GM12864 (cell line): ENCODE measurements at regions not wholly inside any gene's neighbourhood (a gene's known extent, or its start where the extent isn't known, plus 50 kb on each side); places are given as distances from the start of the nearest gene placed in this dataset.

ENCODE experiments used
- DNase-seq: peaks from one replicate; pipeline ENCODE4 v3.0.0-alpha.2; 2011; ENCODE audit warnings: low read depth
- H3K4me3 ChIP-seq: 2 replicates; pipeline ENCODE4 v1.5.1; 2011; ENCODE audit warnings: mild to moderate bottlenecking, low read depth, low read length, control low read depth
- TF ChIP-seq, protein P1 (sequence below): IDR thresholded peaks from 2 replicates; pipeline ENCODE4 v1.5.1; 2011; ENCODE audit warnings: low read depth, mild to moderate bottlenecking, moderate library complexity, low read length, control low read depth, inconsistent platforms; ENCODE audit errors: missing control alignments

DNA sequence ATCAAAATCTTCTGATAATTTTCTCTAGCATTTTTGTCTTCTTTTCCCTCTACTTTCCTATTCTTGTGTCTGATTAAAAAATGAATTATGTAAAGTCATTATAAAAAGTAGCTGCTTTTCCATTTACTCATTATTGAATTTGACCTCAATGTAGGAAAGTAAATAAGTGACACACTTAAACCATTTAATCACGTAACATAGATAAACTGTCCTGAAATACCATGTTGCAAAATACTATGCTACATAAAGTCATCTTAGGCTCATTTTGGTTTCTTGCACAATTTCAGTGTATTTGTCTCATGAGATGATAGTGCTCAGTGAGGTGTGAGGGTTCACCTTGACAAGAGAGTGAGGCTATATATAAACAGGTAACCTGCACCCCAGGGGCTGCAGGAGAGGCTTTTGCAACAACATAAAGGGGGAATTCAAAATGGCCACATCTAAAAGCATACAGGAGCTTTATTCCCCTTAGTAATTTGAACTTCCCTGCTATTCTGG is 502.7 kb downstream of the RNF144A start:
- TF ChIP-seq, protein P1, sequence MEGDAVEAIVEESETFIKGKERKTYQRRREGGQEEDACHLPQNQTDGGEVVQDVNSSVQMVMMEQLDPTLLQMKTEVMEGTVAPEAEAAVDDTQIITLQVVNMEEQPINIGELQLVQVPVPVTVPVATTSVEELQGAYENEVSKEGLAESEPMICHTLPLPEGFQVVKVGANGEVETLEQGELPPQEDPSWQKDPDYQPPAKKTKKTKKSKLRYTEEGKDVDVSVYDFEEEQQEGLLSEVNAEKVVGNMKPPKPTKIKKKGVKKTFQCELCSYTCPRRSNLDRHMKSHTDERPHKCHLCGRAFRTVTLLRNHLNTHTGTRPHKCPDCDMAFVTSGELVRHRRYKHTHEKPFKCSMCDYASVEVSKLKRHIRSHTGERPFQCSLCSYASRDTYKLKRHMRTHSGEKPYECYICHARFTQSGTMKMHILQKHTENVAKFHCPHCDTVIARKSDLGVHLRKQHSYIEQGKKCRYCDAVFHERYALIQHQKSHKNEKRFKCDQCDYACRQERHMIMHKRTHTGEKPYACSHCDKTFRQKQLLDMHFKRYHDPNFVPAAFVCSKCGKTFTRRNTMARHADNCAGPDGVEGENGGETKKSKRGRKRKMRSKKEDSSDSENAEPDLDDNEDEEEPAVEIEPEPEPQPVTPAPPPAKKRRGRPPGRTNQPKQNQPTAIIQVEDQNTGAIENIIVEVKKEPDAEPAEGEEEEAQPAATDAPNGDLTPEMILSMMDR, result no peak
- DNase-seq, result no peak
- no peak overlapping the region for H3K4me3 ChIP-seq

DNA sequence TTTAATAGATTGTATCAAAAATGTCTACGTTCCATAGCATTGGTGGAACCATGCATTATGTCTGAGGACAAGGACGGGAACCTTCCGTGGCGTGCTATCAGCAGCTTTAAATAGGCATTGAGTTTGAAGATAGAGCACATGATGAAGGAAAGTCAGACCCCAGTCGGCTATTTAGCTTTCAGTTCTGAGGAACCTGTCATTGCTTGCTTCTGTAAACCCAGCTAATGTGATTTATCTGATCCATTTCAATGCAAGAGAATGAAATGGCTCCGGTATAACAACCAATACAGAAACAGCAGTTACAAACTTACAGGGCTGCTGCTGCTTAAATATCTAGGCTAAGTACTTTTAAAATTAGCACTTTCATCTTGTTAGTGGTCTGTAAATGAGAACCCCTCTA is 503.3 kb downstream of the RNF144A start:
- TF ChIP-seq, protein P1, result no peak
- H3K4me3 ChIP-seq, result no peak overlapping the region
- DNase-seq, result no peak

DNA sequence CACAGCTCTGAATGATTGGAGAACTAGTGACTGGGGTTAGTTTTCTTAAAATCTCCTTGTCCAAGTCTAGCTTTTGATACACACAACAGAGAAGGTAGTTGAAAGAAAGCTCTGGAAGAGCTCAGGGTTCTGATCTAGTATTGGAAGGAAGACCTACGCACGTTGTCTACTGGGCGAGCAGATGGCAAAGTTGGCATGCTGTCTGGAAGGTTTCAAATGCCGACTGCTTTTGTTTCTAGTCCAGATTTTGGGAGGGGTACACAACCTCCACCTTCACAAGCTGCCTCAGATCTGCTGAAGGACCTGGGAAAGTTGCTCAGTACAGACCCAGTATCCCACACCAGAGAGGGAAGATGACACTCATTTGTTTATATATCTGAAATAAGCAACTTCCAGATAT is 507.3 kb downstream of the RNF144A start:
- DNase-seq, result no peak
- no peak overlapping the region for H3K4me3 ChIP-seq
- TF ChIP-seq, protein P1, result no peak

DNA sequence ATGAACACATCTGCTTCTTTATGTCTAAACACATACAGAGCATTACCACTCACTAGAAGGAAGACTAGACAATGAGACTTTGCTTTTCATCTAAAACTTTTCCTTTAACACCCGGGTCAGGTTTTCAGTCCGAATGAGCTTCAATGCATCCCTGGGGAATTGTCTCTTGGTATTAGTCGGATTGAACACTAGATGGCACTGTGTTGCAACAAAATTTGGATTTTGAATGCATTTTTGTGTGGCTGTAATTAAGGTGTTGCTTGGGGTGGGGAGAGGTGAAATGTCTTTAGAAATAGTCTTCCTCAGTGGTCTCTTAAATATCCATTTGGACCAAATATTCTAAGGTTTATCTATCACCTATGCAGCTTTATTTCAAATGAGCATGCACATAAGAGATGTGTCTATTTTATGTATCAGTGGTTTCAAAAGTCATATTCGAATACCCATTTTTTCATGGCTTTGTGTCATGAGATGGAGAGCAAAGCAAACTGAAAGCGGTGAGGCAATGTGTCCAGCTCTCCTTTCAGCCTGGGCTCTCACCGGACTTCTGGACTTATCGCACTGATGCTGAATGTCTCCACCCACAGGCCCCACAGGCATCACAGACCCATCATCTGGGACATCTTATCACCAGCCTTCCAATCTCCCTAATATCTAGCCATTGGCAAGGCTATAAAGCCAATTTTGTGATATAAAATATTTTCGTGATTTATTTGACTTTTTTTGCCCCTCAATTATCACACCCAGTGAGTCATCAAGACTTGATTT is 510.3 kb downstream of the RNF144A start:
- TF ChIP-seq, protein P1, result peak; percentile 60
- no peak for DNase-seq
- H3K4me3 ChIP-seq, result no peak overlapping the region

DNA sequence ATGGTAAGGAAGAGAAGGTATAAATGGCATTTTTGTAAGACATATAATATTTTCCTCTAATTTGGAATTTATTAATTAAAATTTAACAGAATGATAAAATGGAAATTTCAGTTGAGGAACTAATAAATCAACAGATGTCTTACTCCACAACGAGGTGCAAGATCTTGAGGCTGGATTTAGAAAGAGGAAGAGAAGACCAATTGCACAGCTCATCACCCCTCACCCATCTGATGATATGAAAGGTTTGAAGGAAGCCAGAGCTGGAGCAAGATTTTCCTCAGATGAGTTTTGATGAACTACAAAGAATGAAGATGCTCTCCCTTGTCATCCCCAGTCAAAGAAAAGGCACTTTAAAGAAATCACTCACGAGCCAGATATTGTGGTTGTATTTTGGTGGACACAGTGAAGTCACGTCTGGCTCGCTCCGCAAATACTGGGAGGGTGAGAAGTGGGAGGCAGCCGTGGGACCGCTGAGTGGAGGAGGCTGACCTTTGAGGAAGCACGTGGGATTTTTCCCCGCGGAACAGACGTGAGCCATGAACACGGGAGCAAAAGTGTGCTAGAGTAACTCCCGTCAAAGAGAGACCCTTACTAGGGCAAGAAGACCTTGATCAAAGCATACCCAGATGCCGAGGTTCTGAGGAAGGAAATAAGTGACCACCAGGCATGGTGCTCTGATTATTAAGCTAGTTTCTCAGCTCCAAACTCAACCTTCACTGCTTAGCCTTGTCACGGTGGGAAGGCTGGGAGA is 511.4 kb downstream of the RNF144A start:
- no peak overlapping the region for H3K4me3 ChIP-seq
- DNase-seq, result no peak
- TF ChIP-seq, protein P1, result no peak

DNA sequence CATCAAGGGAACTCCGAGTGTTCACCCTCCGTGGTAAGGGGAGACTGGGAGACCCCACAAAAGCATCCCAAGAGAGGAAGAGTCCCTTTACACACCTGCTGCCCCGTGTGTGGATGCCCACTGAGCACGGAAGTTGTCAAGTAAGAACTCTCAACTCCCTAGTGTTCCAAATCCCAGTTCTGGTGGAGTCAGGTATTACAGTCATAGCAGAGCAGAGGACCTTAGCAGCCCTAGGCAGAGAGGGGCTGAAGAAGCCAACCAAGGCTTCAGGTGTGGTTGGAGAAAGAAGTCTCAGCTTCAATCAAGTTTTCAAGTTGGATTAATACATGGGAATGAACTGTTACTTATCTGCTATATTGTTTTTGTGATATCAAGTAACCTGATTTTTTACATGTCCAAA is 512.5 kb downstream of the RNF144A start:
- TF ChIP-seq, protein P1, result no peak
- no peak for DNase-seq

DNA sequence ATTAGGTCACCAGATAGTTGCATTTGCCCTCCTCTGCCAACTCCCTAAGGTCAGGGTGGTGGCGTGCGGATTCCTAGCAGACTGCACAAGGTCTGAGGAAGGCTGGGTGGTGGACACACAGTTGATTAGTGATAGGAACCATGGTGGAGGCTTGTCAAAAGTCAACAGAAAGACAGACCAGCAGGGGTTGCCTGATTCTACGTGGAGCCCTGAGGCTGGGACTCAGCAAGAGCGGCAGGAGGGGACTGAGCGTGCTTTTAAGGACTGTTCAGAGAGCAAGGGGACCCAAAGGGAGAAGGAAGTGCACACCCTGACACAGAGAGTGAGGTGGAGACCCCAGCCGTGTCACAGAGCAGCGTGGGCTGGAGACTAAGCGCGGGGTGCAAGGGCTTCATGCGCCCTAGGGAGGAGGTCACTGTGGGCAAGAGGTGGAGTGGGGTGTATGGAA is 513.2 kb downstream of the RNF144A start:
- TF ChIP-seq, protein P1, result no peak
- DNase-seq, result no peak
- H3K4me3 ChIP-seq, result no peak overlapping the region; the same call in none of the 2 replicates

More for the DNA sequence above, 512.5 kb downstream of the RNF144A start:
- no peak overlapping the region for H3K4me3 ChIP-seq
